Fibroblast of peridontal ligament (primary cell): ENCODE measurements at regions not wholly inside any gene's neighbourhood (a gene's known extent, or its start where the extent isn't known, plus 50 kb on each side); places are given as distances from the start of the nearest gene placed in this dataset.

Experiments used
- DNase-seq: peaks from one replicate; pipeline ENCODE4 v3.0.0-alpha.2; 2010; ENCODE audit errors: extremely low read depth

GRCh38 chr2:217275091-217275490, 415.2 kb upstream of the TNP1 start:
- no peak for DNase-seq

- no peak for DNase-seq
These were observed 414.7 kb upstream of the TNP1 start for GRCh38 chr2:217274578-217274977.

- no peak for DNase-seq
These were observed 414.0 kb upstream of the TNP1 start for GRCh38 chr2:217273851-217274250.

DNA sequence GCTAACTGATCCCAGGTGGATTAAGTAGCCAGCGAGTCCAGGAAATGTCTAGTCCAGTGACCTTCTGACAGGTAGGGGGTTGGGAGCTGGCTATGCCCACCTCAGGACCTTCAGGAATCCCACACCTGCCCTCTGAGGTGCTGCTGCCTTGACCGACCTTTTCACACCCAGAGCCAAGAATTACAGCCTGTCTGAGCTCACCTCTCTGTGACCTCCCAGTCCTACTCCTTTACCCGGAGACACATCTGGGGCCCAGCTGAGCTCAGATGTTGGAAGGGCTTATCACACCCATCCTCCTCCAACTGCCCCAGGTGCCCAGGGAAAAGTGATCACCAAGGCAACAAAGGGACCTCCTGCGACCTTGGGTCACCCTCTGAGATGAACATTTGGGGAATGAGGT, 413.3 kb upstream of the TNP1 start:
- no peak for DNase-seq

DNA sequence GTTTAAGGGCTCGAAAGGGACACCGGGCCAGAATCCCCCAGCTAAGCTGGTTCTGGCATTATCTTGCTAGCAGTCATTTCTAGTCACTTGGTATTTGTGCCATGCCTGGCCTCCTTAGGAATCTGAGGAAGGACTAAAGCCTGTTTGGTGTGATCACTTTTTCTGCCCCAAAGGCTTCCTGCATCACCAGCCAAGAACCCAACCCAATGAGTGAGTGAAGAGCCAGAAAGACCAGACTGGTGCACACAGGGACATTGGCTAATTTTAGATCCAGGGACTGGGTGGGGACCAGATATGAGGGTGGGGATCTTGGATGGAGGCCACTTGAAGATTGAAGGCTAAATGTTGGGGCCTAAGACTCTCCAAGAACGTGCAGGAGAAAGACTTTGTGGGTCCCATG, 411.9 kb upstream of the TNP1 start:
- no peak for DNase-seq

GRCh38 chr2:217270485-217271121, 410.7 kb upstream of the TNP1 start:
- peak; percentile 91 for DNase-seq

DNA sequence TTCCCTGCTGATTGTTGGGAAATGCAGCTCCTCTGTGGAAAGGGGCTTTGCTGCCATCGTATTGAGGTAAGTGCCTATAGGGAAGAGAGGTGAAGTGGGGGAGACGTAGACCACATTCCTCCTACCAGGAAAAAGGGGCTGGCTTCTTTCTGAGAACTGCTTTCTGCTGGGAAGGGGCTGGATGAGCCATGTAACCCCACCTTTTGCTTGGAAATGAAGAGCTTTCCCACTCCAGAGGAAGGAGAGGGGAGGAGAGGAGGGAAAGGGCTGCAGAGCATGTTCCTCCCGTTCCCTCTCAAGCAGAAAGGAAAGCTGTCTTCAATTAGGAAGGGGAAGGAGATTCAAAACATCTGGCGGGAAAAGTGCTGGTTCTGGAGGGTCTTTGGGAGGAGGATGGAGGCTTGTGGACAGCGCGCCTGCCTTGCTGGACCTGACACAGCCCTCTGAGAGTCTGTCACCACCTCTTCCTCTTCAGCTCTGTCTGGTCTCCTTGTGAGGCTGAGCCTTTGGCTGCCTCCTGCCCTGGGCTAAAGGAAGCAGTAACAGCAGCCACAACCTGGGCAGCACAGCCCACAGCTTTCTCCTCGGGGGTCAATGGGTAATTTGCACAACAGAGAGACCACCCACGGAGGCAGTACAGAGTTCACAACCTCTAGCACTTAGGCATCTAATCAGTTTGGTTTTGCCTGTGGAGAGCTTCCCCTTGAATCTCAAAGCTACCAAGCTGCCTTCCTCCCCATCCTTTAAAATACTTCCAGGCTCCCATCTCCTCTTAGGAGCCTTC, 410.0 kb upstream of the TNP1 start:
- peak; percentile 47 for DNase-seq

DNA sequence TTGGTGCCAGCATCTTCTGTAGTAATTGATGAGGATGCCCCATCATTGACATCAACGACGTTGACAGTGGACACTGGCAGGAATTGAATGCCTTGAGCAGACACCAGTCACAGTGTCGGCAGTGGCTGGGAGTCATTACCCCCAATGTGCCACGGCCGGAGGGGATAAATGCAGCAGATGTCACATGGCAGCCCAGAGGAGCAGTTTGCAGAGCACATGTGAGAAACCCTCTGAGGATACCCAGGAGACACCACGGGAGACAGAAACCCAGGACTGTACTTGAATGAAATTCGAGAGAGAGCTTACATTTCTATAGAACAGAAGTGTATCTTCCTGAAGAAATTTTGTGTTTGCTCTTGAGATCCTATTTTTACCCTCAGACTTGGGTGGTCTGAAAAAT, 409.1 kb upstream of the TNP1 start:
- DNase-seq = no peak

DNA sequence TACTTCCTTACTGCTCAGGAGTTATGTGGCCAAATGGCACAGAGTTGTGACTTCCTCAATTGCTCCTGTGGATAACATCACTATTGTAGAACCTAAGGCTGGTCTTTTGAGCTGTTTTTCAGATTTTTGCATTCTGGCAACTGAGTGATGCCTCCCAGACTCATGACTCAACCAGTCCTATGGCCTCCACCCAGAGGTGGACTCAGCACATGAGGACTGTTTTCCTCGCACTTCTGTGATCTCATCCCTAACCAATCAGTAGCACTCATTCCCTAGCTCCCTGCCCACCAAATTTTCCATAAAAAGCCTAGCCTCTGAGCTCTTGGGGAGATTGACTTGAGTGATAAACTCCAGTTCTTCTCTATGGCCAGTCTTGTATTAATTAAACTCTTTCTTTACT, 407.9 kb upstream of the TNP1 start:
- no peak for DNase-seq

DNA sequence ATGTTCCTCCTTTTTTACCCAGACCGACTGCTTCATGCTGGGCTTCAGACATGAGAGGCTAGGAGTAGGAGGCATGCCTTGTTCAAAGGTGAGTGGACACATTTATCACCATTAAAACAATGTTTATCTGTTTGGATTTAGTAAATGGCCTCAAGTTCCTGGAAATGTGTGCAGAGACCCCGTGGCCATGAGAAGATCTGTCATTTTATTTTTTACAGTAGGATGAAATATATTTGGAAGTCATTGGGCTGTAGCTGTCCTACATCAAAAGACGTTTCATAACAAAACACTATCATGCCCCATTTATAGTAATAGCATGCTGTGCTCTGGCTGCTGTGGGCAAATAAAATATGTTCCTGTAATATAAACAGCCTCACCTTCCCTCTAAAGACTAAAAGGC, 403.9 kb upstream of the TNP1 start:
- no peak for DNase-seq

DNA sequence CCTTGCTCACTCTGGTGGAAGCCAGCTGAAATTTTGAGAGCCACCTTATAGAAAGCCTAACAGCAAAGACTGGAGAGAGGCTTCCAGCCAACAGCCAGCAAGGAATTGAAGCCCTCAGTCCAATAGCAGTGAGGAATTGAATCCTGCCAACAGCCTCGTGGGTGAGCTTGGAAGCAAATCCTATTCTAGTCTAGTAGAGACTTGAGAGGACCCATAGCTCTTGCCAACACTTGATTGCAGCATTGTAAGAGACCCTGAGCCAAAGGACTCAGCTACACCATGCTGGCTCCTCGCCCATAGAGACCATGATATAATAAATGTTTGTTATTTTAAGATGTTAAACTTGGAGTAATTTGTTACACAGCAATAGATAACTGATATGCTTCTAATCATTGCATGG, 403.0 kb upstream of the TNP1 start:
- DNase-seq = peak; percentile 91

GRCh38 chr2:217261452-217261851, 401.6 kb upstream of the TNP1 start:
- no peak for DNase-seq

- no peak for DNase-seq
These were observed 400.7 kb upstream of the TNP1 start for GRCh38 chr2:217260441-217261115.

DNA sequence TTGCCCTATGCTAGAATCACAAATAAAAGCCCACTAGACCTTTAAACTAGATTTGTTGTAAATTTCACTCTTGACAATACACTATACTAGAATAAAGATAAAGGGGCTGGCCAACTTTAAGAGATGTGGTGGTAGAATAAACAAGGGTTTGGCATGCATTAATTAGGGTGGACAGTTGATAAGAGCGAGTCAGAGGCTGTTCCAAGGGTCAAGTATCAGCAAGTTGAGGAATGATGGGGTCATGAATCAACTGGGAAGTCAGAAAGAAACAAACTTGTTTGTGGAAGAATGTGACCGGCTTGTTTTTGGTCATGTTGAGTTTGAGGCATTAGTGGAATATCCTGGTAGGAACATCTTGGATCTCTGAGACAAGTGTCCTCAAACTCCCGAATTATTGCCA, 398.3 kb upstream of the TNP1 start:
- no peak for DNase-seq

DNA sequence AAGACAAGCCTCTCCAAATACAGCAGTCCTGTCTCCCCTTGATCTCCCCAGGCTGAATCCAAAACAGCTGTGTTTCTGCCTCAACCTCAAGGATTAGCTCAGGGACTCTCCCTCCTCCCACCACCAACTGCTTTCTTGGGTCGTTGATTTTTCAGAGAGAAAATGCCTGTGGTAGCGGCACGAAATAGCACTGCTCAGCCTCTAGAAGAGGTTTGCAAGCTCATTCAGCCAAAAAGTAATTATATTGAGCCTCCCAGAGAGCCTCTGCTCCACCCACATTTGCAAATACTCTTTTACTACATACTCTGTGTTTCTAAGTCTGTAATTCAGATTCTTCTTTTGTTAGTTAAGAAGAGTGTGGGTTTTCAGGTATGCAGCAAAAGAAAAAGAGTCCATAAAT, 396.4 kb upstream of the TNP1 start:
- peak; percentile 93 for DNase-seq

- DNase-seq = no peak
These were observed 394.2 kb upstream of the TNP1 start for GRCh38 chr2:217254111-217254510.

DNA sequence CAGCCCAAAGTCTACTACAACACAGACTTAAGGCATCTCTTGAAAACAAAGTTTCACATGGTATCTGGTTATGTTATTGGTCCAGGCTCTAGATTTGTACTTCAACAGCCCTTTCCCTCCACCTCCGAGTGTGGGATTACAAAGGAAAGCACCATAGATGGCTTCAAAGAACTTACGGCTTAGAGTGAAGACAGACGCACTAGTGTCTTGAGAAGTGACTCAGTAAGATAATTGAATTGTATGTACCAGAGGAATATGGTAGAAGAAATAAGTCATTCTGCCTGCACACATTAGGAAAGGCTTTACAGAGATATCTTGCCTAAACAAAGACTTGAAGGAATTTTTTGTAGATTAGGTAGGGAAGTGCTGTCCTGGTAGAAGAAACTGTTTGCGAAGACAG, 392.3 kb upstream of the TNP1 start:
- no peak for DNase-seq

DNA sequence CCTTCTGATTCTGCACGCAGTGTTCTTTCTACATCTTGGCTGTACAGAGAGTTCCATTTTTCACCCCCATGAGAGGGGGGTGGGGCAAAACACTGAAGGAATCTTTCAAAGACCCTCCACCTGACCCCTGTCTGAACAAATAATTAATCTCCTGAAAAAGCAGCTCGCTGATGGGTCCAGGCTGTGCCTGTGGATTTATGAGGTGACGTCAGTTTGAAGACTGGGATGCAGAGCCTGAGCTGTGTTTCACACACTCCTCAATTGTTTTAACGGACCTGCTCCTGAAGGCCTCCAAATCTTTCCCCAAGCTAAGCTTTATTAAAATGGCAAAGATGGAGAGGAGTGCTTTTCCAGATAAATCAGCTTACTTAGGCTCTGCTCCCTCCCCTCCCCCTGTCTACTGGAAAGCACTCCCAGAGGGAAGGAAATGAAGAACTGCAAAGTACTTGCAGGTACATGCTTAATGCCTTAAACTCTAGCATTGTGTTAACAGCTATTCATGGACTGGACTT, 390.2 kb upstream of the TNP1 start:
- DNase-seq = no peak

DNA sequence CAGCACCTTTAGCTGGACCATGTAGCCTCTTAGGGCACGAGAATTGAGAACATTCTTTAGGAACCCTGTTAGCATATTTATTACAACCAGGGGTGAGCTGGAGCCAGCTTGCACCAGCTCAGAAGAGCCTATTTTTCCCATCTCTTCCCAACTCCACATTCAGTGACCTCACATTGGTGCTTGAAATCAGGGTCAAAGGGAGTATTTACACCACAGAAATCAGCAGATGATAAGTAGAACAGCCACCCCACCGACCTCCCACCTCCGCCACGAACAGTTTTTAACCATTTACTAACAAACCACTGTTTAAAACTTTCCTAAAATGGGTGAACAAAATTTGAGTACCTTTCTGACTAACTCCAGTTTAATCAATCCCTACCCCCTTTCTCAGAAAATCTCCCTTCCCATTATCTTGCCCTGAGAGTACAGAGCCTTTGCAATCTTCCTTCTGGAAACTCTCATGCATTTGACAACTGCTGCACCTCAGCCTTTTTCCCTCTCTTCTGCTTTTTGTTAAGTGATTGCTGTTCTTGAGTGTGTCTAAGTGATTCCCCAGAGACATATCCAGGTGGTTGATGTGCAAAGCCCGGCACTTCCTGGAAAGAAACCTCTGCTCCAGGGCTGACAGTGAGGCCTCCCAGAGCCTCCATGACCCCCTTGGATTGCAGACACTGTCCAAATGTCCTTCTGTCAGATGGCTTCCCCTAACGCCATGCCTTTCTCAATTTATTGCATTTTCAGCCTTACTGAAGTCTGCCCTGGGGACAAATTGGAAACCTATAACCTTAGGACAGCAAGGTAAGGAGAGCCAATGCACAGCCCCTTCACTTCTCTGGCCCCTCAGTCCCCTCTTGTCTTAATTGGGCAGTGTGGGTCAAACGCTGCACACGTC, 389.5 kb upstream of the TNP1 start:
- no peak for DNase-seq

DNA sequence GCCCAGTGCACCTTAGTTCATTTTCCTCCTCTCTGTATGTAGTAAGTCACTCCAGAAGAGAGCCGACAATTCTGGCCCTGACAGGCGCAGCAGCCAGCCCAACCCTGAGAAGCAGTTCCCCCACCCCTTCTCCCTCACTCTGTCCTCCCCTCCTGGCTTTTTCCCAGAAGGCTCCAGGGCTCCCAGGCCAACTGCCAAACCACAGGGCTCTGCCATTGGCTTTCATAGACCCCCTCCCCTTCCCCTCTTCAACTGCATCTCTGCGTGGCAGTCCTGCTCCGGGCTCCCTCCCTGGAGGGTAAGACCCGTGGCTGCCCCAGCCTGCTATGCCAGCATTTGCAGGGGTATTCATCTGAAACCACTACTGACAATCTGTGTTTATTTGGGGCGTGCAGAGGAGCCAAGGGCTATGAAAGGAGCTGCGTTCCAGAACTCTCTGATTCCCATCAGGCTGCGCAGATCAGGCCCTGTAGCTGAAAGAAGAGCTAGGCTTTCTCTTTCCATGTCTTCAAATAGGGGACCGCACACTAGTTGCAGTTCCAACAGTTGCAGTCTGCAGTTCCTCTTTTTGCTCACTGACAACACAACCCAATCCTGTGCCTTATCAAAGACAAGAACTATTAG, 388.6 kb upstream of the TNP1 start:
- DNase-seq = peak; percentile 89

- no peak for DNase-seq
These were observed 387.6 kb upstream of the TNP1 start for GRCh38 chr2:217247476-217247875.
